WERI-Rb-1 (cell line): ENCODE measurements at regions not wholly inside any gene's neighbourhood (a gene's known extent, or its start where the extent isn't known, plus 50 kb on each side); places are given as distances from the start of the nearest gene placed in this dataset.
"Not testable (repeated sequence)": the region's sequence is repeated elsewhere in the genome, so short reads cannot be mapped to it uniquely, and the experiment has no call there.

Experiments used
- DNase-seq: peaks from one replicate; pipeline ENCODE4 v3.0.0-alpha.2; 2020
- H3K27ac ChIP-seq: fragments of 250-450 bp; sonication (Bioruptor Pico); 2 replicates; pipeline ENCODE4 v1.5.1; 2020; ENCODE audit warnings: mild to moderate bottlenecking, moderate library complexity
- H3K27me3 ChIP-seq: fragments of 250-450 bp; sonication (Bioruptor Pico); 2 replicates; pipeline ENCODE4 v1.5.1; 2021; ENCODE audit warnings: mild to moderate bottlenecking, low read depth, moderate library complexity; ENCODE audit not compliant: insufficient read depth, severe bottlenecking
- H3K36me3 ChIP-seq: fragments of 250-450 bp; sonication (Bioruptor Pico); 2 replicates; pipeline ENCODE4 v1.5.1; 2020; ENCODE audit warnings: mild to moderate bottlenecking, moderate library complexity
- H3K4me3 ChIP-seq: 2 replicates; pipeline ENCODE4 v1.5.1; 2011; ENCODE audit warnings: low read depth, mild to moderate bottlenecking, control low read depth, low read length
- H3K9me3 ChIP-seq: fragments of 250-450 bp; sonication (Bioruptor Pico); 2 replicates; pipeline ENCODE4 v1.5.1; 2021; ENCODE audit warnings: mild to moderate bottlenecking, moderate library complexity; ENCODE audit not compliant: severe bottlenecking
- TF ChIP-seq, protein P1 (sequence below): IDR thresholded peaks from 2 replicates; pipeline ENCODE4 v1.5.1; 2011; ENCODE audit warnings: low read depth, mild to moderate bottlenecking, control low read depth, inconsistent platforms, low read length

DNA sequence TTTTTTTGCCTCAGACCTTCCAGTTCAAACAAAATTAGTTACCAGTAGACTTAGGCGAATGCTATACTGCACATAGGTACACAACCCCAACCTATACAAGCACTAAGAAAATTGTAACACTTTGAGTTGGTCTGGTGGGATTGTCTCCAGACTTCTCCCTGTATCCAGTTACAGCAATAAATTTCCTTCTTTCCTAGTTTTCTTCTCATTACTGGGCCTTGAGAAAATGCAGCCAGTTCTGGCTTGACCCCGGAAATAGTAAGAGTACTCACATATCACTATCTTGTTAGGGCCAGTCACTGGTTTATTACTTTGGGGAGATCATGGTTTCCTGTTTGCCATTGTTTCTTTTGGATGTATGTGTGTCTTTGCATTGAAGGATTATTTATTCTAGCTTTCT, 868.4 kb downstream of the DIPK2A start:
- H3K27me3 ChIP-seq: no peaks in the 10 kb centered on the region
- no peak for DNase-seq

DNA sequence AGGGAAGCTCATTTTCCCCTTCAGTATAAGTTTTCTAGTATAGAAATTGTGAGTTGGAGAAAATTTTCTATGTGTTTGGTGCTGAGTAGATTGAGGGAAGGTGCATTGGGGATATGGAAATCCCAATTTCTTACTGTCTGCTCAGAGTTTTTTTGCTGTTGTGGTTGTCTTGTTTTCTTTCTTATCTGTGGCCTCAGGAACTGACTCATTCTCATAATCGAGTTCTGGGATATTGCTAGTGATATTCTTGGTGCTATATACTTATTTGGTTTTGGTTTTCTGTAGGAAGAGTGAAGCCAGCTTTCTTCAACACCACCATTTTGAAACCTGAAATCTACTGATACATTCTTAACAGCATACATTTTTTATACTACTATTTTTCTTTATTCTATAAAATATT, 869.2 kb downstream of the DIPK2A start:
- Histone ChIP-seq H3K4me3 (no peak overlapping the region), H3K36me3 (no peaks in the 10 kb centered on the region), H3K27ac (no peak overlapping the region), H3K9me3 (no peaks in the 10 kb centered on the region), H3K27me3 (no peaks in the 10 kb centered on the region)
- TF ChIP-seq, protein P1, sequence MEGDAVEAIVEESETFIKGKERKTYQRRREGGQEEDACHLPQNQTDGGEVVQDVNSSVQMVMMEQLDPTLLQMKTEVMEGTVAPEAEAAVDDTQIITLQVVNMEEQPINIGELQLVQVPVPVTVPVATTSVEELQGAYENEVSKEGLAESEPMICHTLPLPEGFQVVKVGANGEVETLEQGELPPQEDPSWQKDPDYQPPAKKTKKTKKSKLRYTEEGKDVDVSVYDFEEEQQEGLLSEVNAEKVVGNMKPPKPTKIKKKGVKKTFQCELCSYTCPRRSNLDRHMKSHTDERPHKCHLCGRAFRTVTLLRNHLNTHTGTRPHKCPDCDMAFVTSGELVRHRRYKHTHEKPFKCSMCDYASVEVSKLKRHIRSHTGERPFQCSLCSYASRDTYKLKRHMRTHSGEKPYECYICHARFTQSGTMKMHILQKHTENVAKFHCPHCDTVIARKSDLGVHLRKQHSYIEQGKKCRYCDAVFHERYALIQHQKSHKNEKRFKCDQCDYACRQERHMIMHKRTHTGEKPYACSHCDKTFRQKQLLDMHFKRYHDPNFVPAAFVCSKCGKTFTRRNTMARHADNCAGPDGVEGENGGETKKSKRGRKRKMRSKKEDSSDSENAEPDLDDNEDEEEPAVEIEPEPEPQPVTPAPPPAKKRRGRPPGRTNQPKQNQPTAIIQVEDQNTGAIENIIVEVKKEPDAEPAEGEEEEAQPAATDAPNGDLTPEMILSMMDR: no peak
- no peak for DNase-seq

More for the DNA sequence above, 868.4 kb downstream of the DIPK2A start:
- Histone ChIP-seq H3K36me3 (no peaks in the 10 kb centered on the region), H3K27ac (no peak overlapping the region), H3K9me3 (no peaks in the 10 kb centered on the region), H3K4me3 (no peak overlapping the region)
- TF ChIP-seq, protein P1: no peak

DNA sequence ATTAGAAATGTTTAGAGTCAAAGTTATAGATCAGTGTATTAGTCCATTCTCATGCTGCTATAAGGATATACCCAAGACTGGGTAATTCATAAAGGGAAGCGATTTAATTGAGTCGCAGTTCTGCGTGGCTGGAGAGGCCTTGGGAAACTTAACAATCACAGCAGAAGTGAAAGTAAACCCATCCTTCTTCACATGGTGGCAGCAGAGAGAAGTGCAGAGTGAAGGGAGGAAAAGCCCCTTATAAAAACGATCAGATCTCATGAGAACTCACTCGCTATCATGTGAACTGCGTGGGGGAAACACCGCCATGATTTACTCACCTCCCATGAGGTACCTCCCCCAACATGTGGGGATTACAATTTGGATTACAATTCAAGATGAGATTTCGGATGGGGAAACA, 871.5 kb downstream of the DIPK2A start:
- no peaks in the 10 kb centered on the region for H3K27me3 ChIP-seq
- no peaks in the 10 kb centered on the region for H3K9me3 ChIP-seq
- H3K36me3 ChIP-seq: no peaks in the 10 kb centered on the region
- TF ChIP-seq, protein P1: peak; percentile 47
- peak; percentile 18 for DNase-seq
- no peak overlapping the region for H3K4me3 ChIP-seq
- H3K27ac ChIP-seq: no peak overlapping the region

DNA sequence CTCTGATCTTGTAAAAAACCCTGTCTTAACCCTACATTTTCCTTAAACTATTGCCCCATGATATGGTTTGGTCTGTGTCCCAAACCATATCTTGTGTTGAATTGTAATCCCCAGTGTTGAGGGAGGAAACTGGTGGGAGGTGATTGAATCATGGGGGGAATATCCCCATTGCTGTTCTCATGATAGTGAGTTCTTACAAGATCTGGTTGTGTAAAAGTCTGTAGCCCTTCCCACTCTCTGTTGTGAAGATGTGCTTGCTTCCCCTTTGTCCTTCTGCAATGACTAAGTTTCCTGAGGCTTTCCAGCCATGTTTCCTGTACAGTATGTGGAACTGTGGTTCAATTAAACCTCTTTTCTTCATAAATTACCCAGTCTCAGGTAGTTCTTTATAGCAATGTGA, 881.4 kb downstream of the DIPK2A start:
- Histone ChIP-seq H3K27ac (no peak overlapping the region), H3K4me3 (no peak overlapping the region), H3K9me3 (no peaks in the 10 kb centered on the region), H3K36me3 (no peaks in the 10 kb centered on the region), H3K27me3 (no peaks in the 10 kb centered on the region)
- no peak for DNase-seq
- TF ChIP-seq, protein P1: no peak

DNA sequence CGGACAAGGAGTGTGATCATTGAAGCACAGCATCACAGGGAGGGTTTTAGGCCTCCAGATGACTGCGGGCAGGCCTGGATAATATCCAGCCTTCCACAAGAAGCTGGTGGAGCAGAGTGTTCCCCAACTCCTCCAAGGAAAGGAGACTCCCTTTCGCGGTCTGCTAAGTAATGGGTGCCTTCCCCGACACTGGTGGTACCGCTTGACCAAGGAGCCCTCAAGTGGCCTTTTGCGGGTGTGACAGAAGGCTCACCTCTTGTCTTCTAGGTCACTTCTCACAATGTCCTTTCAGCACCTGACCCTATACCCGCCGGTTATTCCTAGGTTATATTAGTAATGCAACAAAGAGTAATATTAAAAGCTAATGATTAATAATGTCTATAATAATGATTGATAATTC, 882.4 kb downstream of the DIPK2A start:
- not testable (repeated sequence) for H3K9me3 ChIP-seq, H3K36me3 ChIP-seq, H3K4me3 ChIP-seq, H3K27me3 ChIP-seq, H3K27ac ChIP-seq
- DNase-seq: peak; percentile 16

DNA sequence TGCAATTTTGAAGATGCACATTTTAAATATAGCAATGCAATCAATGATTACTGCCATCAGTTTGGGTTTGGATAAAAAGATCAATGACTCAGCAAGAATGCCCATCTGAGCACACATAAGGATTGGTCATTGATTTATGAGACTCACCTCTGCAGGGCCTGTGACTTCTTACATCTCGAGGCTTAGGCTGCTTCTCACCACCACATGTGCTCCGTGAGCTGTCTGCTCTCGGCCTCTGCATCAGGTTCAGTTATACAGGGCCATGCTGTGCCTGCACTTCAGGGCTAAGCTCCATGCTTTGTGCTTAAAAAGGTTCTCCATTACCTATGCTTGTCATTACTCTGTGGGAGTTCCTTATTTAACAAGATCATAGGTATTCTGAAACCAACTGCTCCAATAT, 887.5 kb downstream of the DIPK2A start:
- no peak overlapping the region for H3K27ac ChIP-seq
- H3K4me3 ChIP-seq: no peak overlapping the region
- TF ChIP-seq, protein P1: no peak
- H3K27me3 ChIP-seq: no peaks in the 10 kb centered on the region
- DNase-seq: no peak
- no peaks in the 10 kb centered on the region for H3K9me3 ChIP-seq
- H3K36me3 ChIP-seq: no peaks in the 10 kb centered on the region
